Activated naive CD4-positive, alpha-beta T cell treated with anti-CD3 and anti-CD28 coated beads for 36 hours (primary cell): ENCODE measurements at regions not wholly inside any gene's neighbourhood (a gene's known extent, or its start where the extent isn't known, plus 50 kb on each side); places are given as distances from the start of the nearest gene placed in this dataset.

ENCODE experiments used
- CTCF ChIA-PET: fragments of 350-600 bp; sonication (Branson Sonifier 250); formaldehyde crosslinking; loops from one replicate; lab custom pipeline; 2021; ENCODE audit warnings: antibody characterized with exemption; lab: Charles Lee
- DNase-seq: peaks from one replicate; pipeline ENCODE4 v3.0.0-alpha.2; 2020
- H3K27ac Mint-ChIP-seq: one replicate; pipeline ENCODE4 v1.8.0; 2021; ENCODE audit warnings: mild to moderate bottlenecking, mixed read lengths
- H3K27me3 Mint-ChIP-seq: one replicate; pipeline ENCODE4 v1.8.0; 2021; ENCODE audit warnings: low read depth, mixed read lengths
- H3K36me3 Mint-ChIP-seq: one replicate; pipeline ENCODE4 v1.8.0; 2021; ENCODE audit warnings: low read depth, mixed read lengths
- H3K4me1 Mint-ChIP-seq: one replicate; pipeline ENCODE4 v1.8.0; 2021; ENCODE audit warnings: low read depth, mixed read lengths
- H3K4me3 Mint-ChIP-seq: one replicate; pipeline ENCODE4 v1.8.0; 2021; ENCODE audit warnings: mild to moderate bottlenecking, moderate library complexity, mixed read lengths
- H3K9me3 Mint-ChIP-seq: one replicate; pipeline ENCODE4 v1.8.0; 2021; ENCODE audit warnings: mixed read lengths
- intact Hi-C: fragments of 100-400 bp; cut with micrococcal nuclease; formaldehyde crosslinking; loops from one replicate; pipeline ENCODE4 v1.15.1; 2023

DNA sequence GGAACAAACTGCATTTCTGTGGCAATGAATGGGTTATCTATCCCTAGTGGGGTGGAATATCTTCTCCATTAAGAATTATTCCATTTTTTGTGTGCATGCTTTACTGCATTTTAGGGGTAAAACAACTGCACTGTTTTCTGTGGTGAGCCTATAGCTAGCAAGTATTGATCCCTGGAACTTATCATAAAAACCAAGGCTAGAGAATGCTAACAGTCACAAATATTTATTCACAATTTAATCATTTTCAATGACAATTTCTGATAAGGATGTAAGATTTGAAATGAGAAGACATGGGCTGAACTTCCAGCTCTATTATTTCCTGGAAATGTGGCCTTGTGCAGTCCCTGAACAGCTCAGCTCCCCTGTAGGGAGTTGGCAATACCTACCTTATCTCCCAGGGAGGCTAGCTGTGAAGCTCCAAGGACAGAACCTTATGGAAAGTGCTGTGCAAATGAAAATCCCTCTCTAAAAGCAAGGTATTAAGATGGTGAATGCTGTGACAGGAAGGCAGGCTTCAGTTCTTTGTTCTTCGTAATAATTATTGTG lies 51.5 kb upstream of the FAM216B start:
- H3K27me3 Mint-ChIP-seq, result peaks cover 3% of the 10 kb centered on the region
- H3K4me3 Mint-ChIP-seq, result no peak overlapping the region
- H3K36me3 Mint-ChIP-seq, result no peaks in the 10 kb centered on the region
- H3K4me1 Mint-ChIP-seq, result no peaks in the 10 kb centered on the region
- no peak overlapping the region for H3K27ac Mint-ChIP-seq
- CTCF ChIA-PET, result no interaction called here
- intact Hi-C loops, result no loop called here
- no peak for DNase-seq
- peaks cover 6% of the 10 kb centered on the region for H3K9me3 Mint-ChIP-seq
